Brain pericyte (primary cell): ENCODE measurements at regions not wholly inside any gene's neighbourhood (a gene's known extent, or its start where the extent isn't known, plus 50 kb on each side); places are given as distances from the start of the nearest gene placed in this dataset.

Experiments
- DNase-seq: peaks from one replicate; pipeline ENCODE4 v3.0.0-alpha.2; 2012; ENCODE audit warnings: low read depth, low spot score

DNA sequence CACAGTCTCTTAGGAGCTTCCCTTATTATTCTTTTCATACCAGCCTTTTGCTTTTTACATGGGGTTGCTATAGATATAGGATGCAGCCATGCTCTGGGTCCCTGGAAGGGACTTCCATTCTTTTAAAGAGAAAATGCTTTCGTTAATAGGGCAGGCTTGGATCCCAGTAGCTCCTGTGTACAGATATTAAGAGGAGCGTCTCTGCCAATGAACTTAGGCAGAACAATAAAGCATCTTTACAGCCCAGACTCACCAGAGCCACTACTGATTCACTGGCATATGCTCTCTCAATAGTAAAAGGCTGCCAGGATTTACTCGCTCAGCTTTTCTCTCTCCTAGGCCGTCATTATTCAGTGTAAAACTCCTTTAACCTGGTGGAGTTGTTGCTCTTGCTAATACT lies 1385.4 kb upstream of the PIK3C3 start:
- DNase-seq, result no peak

DNA sequence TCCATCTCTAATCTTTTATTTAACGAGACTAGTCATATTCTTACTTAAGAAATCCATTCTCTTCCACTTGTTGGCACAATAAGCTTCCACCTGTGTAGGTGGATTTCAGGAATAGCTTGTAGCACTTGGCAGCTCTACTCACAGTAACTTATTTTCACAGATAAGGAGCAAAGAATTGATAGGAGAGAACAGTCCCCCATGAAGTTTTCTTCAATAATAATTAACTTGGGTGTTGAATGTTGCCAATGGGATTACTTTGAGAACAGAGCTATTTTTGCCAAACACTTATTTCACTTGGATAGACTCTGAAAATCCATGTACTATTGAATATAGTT lies 1388.6 kb upstream of the PIK3C3 start:
- no peak for DNase-seq

DNA sequence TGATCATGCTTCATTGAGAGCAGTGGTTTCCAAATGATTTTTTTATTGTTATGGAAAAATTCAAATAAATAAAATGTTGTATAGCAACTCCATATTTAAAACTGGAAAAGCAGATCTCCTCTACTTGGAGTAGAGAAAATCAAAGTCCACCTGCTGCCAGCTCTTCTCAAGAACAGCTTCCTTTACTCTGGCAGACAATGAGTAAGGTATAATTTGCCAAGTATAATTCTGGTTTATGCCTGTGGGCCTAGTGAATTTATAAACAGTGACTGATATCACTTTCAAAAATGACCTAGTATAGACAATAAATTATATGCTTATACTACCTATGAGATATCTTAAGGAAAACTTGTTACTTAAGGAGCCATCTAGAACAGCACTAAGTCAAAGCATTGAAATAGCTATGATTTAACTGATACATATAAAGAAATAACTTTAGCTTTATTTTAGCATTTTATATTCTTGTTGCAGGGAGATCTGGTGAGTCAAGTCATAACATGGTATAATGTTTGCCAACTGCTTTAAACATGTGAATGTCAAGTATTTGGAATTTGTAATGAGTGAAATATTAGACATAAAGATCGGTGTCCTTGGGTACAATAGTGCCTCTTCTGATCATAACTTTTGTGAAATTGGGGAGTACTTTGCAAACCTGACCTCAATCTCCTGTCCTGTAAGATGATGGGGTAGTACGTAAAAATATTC lies 1389.1 kb upstream of the PIK3C3 start:
- DNase-seq, result no peak

DNA sequence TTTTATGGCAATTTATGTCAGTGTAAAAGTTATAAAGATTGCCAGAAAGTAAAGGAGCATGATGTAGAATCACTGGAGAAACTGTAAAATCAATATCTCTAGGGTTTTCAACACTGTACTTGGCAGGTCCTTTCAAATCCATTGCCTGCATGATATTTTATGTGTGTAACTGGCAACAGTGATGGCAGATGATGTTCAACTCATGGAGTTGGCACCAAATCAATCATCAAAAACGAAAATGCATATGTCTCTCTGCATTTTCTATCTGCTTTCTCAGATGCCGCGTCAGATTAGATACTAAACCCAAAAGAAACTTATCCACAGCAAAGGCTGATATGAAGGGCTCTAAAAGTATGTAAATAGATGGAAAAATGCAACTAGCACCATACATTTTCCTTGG lies 1395.5 kb upstream of the PIK3C3 start:
- DNase-seq, result no peak

DNA sequence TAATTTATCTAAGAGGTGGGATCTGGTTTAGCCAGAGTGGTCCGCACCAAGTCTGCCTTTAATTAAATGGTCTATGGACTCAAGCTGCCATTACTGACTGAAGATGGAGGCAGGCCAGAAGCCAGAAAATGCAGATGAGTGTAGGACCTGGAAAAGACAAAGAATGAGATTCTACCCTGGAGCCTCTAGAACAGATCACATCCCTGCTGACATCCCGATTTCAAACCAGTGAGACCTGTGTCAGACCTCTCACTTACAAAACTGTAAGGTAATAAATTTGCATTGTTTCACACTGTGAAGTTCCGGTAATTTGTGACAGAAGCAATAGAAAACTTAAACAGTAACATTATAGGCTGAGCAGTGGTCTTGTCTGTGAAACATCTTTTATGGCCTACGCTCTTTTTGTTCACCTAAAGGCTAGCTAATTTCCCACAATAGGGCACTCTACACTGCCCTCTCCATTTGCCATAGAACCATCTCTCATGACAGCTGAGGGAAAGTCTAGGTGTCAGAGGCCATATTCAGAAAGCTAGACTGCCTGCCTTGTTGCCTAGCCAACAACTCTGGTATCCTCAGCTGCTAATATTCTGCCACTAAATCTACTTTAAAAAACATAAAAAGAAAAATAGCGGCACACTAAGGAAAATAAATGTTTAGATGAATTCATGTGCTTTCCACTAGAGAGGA lies 1396.2 kb upstream of the PIK3C3 start:
- DNase-seq, result no peak

DNA sequence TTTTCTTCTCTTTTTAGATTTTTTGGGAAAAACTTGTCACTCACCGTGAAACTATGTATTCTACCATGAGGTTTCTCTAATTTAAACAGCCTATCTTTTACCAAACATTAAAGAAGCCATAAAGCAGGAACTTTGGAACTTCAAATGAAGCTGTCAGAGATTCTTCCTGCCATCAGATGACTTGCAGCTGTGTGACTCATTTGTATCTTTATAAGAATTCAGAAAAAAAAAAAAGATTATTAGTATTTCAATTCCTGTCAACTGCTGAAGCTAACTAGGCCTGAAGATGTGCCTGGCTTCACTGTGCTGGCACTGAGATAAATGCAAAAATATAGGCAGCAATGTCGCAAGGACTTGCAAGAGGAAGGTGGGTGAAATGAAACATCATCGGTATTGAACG lies 1399.1 kb upstream of the PIK3C3 start:
- no peak for DNase-seq

DNA sequence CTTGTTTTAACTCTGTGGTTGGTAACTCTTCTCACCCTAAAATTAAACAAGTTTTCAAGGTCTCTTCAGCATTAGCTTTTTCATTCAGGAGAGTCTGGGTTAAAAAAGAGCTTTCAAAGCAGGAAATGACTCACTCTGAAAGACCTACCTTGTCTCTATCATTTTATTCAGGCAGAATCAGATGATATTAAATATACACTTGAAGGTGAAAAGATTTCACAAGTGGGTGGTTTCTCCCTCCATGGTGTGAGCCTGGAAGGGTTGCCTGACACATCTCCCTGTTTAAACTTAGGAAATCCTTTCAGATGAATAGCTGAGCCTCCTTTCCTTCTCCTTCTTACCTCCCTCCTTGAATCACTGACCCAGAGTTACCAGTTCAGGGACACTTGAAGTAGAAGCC lies 1402.0 kb upstream of the PIK3C3 start:
- no peak for DNase-seq

DNA sequence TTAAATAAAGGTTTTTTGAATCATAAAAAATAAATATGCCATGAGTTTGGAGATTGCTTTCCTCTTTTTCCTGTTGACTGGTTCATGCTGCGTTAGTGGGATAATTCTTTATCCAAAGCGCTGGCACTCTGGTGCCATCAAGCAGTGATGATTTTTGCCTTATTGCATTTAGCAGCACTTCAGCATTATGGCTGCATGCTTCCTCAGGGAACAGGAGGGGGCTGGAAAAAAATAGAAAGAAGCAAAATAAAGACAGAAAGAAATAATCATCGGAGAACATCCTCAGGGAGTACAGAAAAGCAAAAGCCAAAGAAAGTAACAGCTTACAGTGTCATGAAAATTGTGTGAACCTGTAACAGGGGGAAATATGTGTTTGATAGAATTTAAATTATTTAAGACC lies 1408.2 kb upstream of the PIK3C3 start:
- no peak for DNase-seq

DNA sequence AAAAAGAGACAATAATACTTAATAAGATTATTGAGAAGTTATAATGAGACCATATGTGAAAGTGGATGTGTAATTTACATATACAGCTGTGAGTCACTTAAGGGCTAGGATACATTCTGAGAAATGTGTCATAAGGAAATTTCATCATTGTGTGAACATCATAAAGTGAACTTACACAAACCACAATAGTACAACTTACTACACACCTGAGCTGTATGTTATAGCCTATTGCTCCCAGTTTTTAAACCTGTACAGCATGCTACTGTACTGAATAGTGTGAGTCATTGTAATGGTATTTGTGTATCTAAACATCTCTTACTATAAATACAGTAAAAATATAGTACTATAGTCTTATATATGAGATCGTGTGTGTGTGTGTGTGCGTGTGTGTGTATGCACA lies 1420.3 kb upstream of the PIK3C3 start:
- DNase-seq, result no peak

DNA sequence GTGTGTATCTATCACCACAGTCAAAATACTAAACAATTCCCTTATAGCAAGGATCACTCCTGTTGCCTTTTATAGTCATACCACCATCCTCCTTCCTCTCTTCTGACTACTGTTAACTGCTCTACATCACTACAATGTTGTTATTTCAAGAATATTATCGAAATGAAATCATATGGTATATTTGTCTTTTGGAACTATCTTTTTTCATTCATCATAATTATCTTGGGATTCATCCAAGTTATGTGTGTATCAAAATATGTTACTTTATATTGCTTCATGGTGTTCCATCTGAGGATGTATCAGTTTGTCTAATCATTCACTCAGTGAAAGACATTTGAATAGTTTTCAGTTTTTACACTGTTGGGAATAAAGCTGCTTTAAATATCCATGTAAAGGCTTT lies 1423.0 kb upstream of the PIK3C3 start:
- DNase-seq, result no peak

DNA sequence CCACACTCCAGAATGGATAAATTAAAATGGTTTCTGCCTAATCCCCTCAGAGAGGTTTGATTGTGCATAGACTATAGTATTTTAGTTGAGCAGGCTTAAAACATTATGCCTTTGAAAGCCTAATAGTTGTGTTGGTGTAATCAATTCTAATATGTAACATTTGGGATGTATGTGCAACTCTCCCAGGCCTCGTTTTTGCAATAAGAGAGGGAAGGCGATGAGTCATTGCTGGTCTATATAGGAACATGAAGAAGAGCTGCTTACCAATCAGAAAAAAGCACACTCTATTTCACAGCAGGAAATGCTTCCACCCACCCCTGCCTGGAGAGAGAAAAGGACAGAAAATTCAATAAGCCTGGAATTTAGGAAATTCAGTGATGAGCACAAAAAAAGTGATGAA lies 1424.0 kb upstream of the PIK3C3 start:
- no peak for DNase-seq

DNA sequence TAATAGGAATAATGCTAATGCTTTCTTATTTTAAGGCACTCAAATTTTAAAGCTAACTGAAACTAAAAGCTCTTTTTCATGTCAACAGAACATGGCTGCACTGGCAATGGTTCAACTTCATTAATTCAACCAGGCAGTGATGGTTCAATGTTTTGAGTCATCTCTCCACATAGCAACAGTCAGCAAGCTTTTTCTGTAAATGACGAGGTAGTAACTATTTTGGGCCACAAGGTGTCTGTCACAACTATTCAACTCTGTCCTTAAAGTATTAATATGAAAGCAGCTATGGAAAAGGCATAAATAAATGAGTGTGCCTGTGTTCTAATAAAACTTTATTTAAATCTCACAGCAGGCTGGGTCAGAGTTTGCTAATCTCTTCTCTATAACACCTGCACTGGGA lies 1425.6 kb upstream of the PIK3C3 start:
- no peak for DNase-seq

DNA sequence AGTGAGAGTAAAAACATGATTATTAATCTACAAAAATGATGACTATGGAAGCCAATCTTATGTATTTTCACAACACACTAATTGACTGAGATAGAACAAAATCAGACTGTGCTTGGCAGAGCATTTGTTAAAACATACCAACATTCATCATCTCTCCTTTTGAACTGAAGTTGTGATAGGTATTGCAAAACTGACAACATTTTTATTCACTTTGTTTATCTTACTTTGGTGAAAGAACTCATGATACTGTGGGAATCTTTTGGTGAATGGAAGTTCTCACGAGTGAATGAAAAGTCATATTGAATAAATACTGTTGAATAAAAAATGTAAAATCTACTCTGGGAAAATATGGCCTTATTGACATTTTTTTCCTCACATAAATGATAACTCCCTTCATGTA lies 1430.2 kb upstream of the PIK3C3 start:
- DNase-seq, result no peak

DNA sequence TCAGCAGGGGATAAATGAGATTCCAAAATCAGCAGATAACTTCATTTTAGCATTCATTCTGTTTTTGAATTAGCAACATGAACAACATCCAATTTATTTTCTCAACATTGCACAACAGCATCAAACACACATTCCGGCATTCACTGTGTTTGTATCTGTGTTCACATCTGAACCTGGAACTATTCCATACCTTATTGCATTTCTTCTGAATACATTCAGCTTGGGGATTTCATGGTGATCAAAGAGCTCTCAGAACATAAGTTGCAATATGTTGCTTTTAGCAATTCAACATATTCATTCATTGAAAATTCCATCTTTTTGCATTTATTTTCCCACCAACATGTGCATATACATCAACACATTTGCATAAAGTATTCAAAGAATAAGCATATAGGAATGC lies 1431.7 kb upstream of the PIK3C3 start:
- no peak for DNase-seq

DNA sequence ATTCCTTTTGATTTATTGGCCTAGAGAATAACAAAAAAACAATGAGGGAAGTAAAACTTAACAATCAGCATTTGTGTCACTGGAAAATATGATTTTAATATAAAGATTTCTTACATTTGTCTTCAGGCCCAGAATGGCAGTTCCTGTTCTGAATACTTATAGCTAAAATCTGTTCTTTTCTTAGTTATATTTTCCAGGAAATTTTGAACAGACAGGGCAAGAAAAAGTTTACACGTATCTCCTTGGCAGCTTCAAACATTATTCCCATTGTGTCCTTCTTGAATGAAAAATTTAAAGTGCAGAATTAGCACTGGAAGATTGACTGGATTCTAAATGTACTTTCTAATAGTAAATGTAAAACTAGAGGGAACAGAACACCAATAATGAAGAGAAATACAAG lies 1454.0 kb upstream of the PIK3C3 start:
- no peak for DNase-seq

DNA sequence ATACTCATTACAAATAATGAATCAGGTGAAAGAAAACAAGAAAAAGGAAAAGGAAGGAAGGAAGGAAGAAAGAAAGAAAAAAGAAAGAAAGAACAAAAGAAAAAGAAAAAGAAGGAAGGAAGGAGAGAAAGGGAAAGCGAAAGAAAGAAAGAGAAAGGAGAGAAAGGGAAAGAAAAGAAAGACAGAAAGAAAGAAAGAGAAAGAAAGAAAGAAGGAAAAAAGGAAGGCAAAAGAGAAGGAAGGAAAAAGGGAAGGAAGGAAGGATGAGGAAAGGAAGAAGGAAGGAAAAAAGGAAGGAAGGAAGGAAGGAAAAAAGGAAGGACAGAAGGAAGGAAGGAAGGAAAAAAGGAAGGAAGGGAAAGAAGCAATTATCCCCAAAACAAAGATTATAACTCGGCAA lies 1460.4 kb upstream of the PIK3C3 start:
- no peak for DNase-seq

DNA sequence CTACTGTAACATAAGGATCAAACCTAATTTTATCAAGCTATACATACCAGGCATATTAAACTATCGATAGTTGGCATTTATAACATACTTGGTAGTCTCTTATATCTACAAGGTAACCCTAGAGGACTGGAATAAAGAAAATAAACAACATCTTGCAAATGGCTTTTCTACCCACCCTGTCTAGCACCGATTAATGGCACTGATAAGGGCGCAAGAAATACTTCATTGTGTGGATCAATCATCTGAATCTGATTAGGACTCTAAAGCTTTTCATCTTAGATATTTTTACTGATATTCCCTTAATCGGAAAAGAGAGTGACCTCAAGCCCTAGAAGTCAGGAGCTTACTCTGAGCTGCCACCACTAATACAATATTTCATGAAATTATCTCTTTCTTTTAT lies 1461.7 kb upstream of the PIK3C3 start:
- no peak for DNase-seq

DNA sequence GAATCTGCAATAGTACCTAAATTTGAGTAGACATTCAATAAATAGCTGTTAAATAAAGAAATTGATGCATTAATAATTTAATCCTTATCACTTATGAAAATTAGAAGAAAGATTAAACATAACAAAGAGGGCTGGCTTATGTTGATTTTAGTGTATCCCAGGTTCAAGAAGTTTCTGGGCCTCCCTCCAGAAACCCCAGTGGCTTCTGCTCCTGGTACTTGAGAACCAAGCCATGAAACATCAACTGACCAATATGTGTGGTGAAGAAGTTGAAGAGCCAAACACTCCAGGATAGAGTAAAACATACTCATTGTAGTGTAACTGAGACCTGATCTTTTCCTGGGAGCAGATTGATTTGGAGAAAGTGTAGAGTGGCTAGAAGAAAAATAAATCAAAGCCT lies 1465.7 kb upstream of the PIK3C3 start:
- no peak for DNase-seq

DNA sequence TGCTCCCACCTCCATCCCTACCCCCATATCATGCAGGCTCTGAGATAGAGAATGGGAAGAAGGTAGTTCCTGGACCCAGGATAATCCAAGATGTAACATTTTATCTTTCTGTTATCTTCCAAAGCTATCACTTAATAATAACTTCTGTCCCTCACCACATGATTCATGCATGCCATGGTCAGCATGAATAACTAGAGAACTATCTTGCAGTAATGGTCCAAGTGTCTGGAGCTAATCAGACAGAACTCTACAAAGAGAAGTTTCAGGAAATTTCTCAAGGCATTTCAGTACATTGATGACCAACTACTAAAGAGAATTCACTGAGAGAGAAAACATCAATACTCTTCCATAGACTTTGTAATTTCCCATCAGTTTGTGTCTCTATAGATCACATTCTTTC lies 1469.7 kb upstream of the PIK3C3 start:
- no peak for DNase-seq

DNA sequence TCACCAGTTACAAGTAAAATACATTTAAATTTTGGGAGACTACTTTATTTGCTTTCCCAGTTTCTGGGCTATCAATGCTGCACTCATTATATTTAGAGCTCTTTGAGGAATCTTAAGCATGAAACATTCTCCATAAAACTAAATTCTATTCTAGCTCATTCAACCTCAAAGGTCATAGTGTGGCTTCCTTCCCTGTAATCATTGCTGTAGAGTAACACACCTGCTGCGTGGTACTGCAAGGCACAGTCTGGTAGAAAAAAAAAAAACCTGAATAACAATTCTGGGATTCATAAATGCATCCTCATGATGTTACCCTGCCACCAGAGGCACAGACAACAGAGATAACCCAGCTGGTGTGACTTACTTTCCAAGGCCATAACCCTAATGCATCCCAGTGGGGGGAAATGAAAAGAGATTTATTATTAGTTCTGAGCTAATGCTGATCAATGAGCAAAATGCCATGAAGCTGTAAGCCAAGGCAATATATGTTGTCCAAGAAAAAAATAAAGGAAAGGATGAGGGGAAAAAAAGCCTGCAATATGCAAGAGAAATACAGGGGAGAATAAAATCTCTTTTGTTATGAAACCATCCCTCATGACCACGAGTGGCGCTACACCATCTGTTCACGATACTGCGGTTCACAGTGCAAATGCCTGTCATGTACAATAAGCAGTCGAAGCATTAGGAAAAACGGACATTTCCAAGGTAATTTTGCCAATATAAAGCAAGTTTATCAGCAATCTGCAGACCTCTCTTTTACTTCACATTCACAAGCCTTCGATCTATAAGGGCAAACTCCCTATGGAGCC lies 1481.6 kb upstream of the PIK3C3 start:
- DNase-seq, result no peak

DNA sequence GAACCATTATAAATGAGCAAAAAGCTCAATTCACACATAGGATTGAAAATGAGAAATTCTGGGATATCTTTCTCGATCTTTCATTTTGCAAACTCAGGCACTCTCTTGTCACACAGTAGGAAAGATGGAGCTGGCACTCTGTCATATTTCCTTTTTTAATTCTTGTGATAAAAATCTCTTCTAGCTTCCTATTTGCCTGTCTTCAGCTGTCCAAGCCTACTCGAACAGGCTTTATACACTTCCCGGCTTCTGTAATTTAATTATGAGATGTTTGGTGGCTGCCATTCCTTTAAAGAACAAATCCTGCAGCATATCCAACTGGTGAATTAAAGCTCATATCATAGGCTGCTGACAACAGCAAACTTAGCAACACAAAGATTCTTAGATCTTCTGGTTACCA lies 1484.3 kb upstream of the PIK3C3 start:
- no peak for DNase-seq

DNA sequence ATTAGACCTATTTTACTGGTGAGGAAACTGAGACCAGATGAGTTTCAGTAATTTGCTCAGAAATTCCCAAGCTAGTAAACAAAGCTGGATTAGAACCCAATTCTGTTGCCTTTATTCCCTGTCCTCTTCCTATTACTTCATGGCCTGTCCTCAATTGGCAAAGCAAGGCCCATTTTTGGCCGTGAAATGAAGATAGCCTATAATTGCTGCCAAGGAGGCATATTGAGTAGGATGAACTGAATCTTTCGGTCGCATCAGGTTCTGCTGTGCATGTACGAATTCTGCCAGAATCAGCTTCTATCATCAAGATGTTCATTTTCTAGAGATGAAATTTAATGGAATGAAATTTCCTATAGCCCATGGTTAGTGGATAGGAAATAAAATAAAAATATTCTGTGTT lies 1485.2 kb upstream of the PIK3C3 start:
- no peak for DNase-seq

DNA sequence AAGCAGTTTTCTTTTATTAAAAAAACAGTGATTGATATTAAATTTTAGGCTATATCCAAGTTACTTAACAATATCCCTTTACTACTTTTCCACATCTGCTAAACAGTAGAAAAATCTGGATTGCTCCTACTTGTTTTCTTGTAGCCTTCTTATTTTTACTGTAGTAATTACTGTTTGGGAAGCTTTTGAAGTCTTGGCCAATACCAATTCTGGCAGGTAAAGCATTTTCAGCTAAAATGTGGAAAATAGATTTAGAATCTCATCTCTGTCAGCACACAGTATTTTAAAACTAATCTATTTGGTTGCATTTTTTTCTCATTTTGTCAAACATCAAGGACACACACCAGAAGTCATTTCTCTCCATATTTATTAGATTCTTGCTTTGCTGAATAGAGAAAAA lies 1485.7 kb upstream of the PIK3C3 start:
- DNase-seq, result no peak
